Gastroesophageal sphincter (tissue), 4 donors: ENCODE measurements at regions not wholly inside any gene's neighbourhood (a gene's known extent, or its start where the extent isn't known, plus 50 kb on each side); places are given as distances from the start of the nearest gene placed in this dataset.

Experiments used
- ATAC-seq: fragments of 150-250 bp; one replicate; pipeline ENCODE4 v1.9.1; 2016; ENCODE audit warnings: mild to moderate bottlenecking, moderate library complexity
- H3K27ac ChIP-seq, 4 donors: fragments of 200-600 bp; sonication (generic) in 3 of 4; 1 replicate in 3 of 4; 2 replicates in 1 of 4; pipeline ENCODE4 v1.5.1; 2016 to 2019
- H3K27me3 ChIP-seq: fragments of 200-600 bp; sonication (generic); one replicate; pipeline ENCODE4 v1.5.1; 2019
- H3K36me3 ChIP-seq, 2 donors: fragments of 200-600 bp; sonication (generic); one replicate each; pipeline ENCODE4 v1.5.1; 2019; ENCODE audit warnings: control low read depth in 1 of 2
- H3K4me1 ChIP-seq, 3 donors: fragments of 200-600 bp; sonication (generic); 1 replicate in 2 of 3; 2 replicates in 1 of 3; pipeline ENCODE4 v1.5.1; 2016 to 2019; ENCODE audit warnings: control low read depth in 2 of 3
- H3K4me3 ChIP-seq, 2 donors: fragments of 200-600 bp; sonication (generic); one replicate each; pipeline ENCODE4 v1.5.1; 2019; ENCODE audit warnings: mild to moderate bottlenecking in 1 of 2, moderate library complexity in 1 of 2
- H3K9me3 ChIP-seq, 3 donors: fragments of 200-600 bp; sonication (generic); one replicate each; pipeline ENCODE4 v1.5.1; 2017 to 2019; ENCODE audit warnings: control low read depth in 2 of 3
- CTCF ChIP-seq, 4 experiments: fragments of 200-600 bp in 2 of 4; fragments of 450-650 bp in 2 of 4; sonication (generic) in 1 of 4; IDR thresholded peaks; one replicate each; pipeline ENCODE4 v1.5.1; 2017 to 2019; ENCODE audit warnings: antibody characterized with exemption in 4 of 4, mild to moderate bottlenecking in 2 of 4, moderate library complexity in 2 of 4
- EP300 ChIP-seq: sonication (generic); formaldehyde crosslinking; IDR thresholded peaks from one replicate; pipeline ENCODE4 v1.6.1; 2017; ENCODE audit warnings: antibody characterized with exemption, mild to moderate bottlenecking
- POLR2A ChIP-seq, 2 donors: fragments of 450-650 bp; IDR thresholded peaks; one replicate each; pipeline ENCODE4 v1.6.1; 2017; ENCODE audit warnings: antibody characterized with exemption in 2 of 2, mild to moderate bottlenecking in 2 of 2, moderate library complexity in 1 of 2
- POLR2AphosphoS5 ChIP-seq: sonication (generic); formaldehyde crosslinking; IDR thresholded peaks from one replicate; pipeline ENCODE4 v1.6.1; 2017; ENCODE audit warnings: antibody characterized with exemption
- WGBS, 2 donors: methylation state at CpG; one replicate each; pipeline ENCODE4 v1.1.5; 2018; ENCODE audit warnings: low coverage in 1 of 2; 5-methylcytosine and 5-hydroxymethylcytosine counted together

- TF ChIP-seq POLR2A (IDR thresholded peaks at IDR 0.05) (no peak), EP300 (no peak), CTCF (IDR thresholded peaks at IDR 0.05) (no peak), POLR2AphosphoS5 (no peak)
- Histone ChIP-seq H3K4me1 (no peaks in the 10 kb centered on the region), H3K4me3 (no peak overlapping the region), H3K36me3 (no peaks in the 10 kb centered on the region), H3K27ac (no peak overlapping the region), H3K9me3 (no peaks in the 10 kb centered on the region), H3K27me3 (peaks cover 8% of the 10 kb centered on the region)
- WGBS, 2 donors, result no CpG with 5 or more reads among the region's 1 CpG
- no peak for ATAC-seq
These were observed 69.2 kb upstream of the SLC6A6 start for GRCh38 chr3:14333215-14333614.

- WGBS, 2 donors, result 100% methylated on average over 1 of the region's 8 CpGs
- no peaks in the 10 kb centered on the region for H3K4me1 ChIP-seq
- no peak overlapping the region for H3K27ac ChIP-seq
- no peak for ATAC-seq
- no peaks in the 10 kb centered on the region for H3K9me3 ChIP-seq
- H3K36me3 ChIP-seq, result no peaks in the 10 kb centered on the region
- no peak overlapping the region for H3K4me3 ChIP-seq
- H3K27me3 ChIP-seq, result peaks cover 8% of the 10 kb centered on the region
- no peak for TF ChIP-seq POLR2A (IDR thresholded peaks at IDR 0.05)
- TF ChIP-seq POLR2AphosphoS5, result no peak
These were observed 68.8 kb upstream of the SLC6A6 start for GRCh38 chr3:14333621-14334020.

- Histone ChIP-seq H3K27ac (no peak overlapping the region), H3K4me3 (no peak overlapping the region), H3K4me1 (no peaks in the 10 kb centered on the region), H3K9me3 (no peaks in the 10 kb centered on the region), H3K27me3 (peaks cover 8% of the 10 kb centered on the region), H3K36me3 (no peaks in the 10 kb centered on the region)
- ATAC-seq, result no peak
- WGBS, 2 donors, result 83 to 94% methylated on average over 2 to 3 of the region's 4 CpGs
- no peak for TF ChIP-seq POLR2AphosphoS5
- no peak for TF ChIP-seq CTCF (IDR thresholded peaks at IDR 0.05)
- no peak for TF ChIP-seq EP300
- no peak for TF ChIP-seq POLR2A (IDR thresholded peaks at IDR 0.05)
These were observed 68.3 kb upstream of the SLC6A6 start for GRCh38 chr3:14334136-14334535.

- TF ChIP-seq CTCF (IDR thresholded peaks at IDR 0.05), result no peak
- TF ChIP-seq POLR2AphosphoS5, result no peak
- TF ChIP-seq POLR2A (IDR thresholded peaks at IDR 0.05), result no peak
- no peak for TF ChIP-seq EP300
- Histone ChIP-seq H3K4me1 (no peaks in the 10 kb centered on the region), H3K27me3 (peaks cover 8% of the 10 kb centered on the region), H3K36me3 (no peaks in the 10 kb centered on the region), H3K9me3 (no peaks in the 10 kb centered on the region), H3K27ac (no peak overlapping the region), H3K4me3 (no peak overlapping the region)
- WGBS, 2 donors, result no CpG with 5 or more reads among the region's 7 CpGs
- ATAC-seq, result no peak
These were observed 67.5 kb upstream of the SLC6A6 start for GRCh38 chr3:14334936-14335335.

GRCh38 chr3:14335774-14336748, 66.3 kb upstream of the SLC6A6 start:
- no peak for TF ChIP-seq POLR2AphosphoS5
- Histone ChIP-seq H3K4me3 (no peak overlapping the region), H3K36me3 (no peaks in the 10 kb centered on the region), H3K27ac (no peak overlapping the region), H3K4me1 (no peaks in the 10 kb centered on the region), H3K9me3 (no peaks in the 10 kb centered on the region), H3K27me3 (peaks cover 8% of the 10 kb centered on the region)
- WGBS, 2 donors, result 75 to 81% methylated on average over 5 of the region's 10 CpGs
- no peak for ATAC-seq
